HG03066 (cell line): ENCODE measurements at regions not wholly inside any gene's neighbourhood (a gene's known extent, or its start where the extent isn't known, plus 50 kb on each side); places are given as distances from the start of the nearest gene placed in this dataset.

ENCODE experiments used
- ATAC-seq: cut with Tn5 transposase; IDR thresholded peaks from one replicate; pipeline ENCODE4 v1.9.1; 2021; ENCODE audit warnings: low read depth; ENCODE audit not compliant: unreplicated experiment

DNA sequence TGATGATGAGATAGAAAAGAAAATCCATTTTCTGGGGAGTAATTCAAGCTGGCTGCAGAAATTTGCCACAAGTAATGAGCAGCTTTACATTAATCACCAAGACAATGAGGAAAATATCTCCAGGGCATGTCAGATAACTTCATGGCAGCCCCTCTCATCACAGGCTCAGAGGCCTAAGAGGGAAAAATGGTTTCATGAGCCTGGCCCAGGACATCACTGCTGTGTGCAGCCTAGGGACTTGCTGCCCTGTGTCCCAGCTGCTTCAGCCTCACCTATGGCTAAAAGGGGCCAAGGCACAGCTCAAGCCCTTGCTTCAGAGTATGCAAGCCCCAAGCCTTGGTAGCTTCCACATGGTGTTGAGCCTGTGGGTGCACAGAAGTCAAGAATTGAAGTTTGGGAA lies 161.7 kb downstream of the OPA1 start:
- no peak for ATAC-seq

DNA sequence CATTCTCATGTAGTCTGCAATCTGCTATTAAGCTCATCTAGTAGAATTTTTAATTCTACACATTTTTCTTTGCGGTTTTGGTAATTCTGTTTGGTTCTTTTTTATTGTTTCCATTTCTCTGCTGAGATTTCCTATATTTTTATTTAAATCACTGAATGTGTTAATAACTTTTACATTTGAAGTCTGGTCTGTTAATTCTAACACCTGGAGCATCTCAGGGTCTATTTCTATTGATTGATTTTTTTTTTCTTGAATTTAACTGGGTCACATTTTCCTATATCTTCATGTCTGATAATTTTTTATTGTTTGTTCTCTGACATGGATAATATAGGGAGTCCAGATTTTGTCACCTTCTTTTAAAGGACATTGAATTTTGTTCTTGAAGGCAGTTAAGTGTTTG lies 163.5 kb downstream of the OPA1 start:
- ATAC-seq: no peak

DNA sequence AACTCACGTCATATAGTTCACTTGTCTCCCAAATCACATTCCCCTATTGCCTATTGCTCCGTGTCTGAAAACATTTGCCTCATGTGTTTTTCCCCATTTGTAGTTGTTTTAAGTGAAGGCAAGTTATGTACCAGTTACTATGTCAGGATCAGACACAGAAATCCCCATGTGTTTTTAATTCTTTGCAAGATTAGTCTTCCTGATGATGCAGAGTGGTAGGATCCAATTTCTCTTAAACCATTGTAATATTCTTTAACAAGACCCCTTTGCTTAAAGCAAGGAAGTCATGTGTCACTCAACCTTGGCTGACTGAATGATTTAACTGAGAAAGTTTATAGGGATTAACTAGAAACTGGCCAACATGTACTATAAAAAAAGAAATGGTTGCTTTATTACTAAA lies 164.4 kb downstream of the OPA1 start:
- ATAC-seq: no peak

DNA sequence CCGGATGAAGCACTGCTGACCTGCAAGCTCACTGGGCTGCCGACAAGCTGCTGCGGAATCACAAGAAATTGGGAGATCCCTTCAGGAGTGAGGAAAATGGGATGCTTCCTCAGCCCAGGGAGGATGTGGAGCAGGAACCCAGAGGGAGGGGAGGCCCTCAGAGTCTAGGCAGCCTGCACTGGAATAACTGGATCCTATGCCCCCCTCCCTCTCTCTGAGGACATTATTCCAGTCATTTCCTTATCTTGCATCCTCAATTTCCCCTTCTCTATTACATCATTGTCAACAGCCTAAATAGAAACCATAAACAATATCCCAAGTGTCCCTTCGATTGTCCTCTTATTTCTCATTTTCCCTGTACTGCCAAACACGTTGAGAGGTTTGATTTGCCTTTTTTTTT lies 169.0 kb downstream of the OPA1 start:
- no peak for ATAC-seq

DNA sequence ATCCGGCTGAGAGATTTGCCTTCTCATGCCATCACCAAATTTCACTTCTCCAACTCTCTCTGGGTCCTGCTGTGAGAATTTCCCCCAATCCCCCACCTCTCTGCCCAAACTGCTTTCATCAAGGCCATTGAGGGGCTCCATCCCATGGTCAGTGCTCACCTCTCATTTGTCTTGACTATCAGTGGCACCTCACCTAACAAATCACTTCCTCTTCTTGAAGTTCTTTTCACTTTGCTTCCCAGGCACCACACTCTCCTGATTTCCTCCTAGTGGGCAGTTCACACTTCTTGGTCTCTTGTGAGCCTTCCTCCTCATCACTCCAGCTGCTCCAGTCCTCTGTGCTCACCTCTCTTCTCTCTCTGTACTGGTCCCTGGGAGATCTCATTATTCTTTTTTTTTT lies 169.6 kb downstream of the OPA1 start:
- no peak for ATAC-seq

DNA sequence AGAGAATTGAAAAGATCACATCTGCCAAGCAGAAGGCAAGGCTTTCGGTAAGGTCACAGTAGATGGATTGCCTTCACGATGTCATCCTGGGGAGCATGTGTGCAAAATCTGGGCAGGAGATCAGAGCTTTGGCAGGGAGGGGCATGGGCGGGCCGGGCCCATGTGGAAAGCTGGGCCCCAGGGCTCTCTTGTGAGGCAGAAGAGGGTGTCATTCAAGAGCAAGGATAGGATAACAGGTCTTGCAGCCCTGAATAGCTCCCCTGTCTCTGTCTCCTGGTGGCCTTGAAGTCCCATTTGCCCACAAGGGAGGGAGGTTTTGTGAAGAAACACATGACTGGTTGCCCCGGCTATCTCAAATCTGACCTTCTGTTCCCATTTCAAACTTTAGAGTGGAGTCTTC lies 172.0 kb downstream of the OPA1 start:
- ATAC-seq: no peak

DNA sequence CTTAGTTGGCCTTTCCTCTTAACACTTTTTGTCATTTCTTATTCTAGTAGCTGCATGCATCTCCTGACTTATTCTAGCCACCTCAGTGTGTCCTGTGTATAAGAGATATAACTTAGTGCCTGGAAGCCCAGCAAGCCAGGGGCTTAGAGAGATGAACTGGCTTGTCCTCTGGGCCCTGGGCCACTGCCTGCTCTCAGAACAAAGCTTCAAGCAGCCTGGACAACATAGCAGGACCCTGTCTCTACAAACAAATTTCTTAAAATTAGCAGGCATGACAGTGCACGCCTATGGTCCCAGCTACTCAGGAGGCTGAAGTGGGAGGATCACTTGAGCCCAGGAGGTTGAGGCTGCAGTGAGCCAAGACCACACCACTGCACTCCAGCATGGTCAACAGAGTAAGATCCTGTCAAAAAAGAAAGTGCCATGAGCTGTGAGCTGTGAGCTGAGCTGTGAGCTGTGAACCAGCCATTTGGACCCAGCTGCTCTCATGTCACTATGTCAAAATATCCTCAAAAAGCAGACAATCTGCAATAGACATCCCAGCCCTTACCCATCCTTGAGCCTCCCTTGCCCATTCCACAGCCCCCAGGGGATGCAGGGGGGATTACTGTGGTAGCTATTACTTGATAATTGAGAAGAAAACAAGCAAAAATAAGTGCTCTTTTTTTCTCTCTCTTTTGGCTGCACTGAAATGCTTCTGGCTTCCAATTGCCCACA lies 174.5 kb downstream of the OPA1 start:
- ATAC-seq: no peak

DNA sequence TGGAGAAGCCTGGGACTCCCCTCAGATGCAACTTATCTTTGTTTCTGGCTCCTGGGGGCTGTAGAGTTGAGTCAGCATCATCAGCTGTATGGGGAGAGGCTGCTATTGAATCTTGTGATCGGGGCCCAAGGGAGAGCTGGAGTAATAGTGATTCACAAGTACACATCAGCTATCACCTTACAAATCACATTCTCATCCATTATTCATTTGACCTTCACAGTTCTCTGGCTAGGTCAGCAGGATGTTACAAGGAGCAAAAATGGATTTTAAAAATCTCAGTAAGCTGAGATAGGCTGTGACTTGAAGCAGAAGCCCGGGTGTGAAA lies 175.0 kb downstream of the OPA1 start:
- no peak for ATAC-seq

DNA sequence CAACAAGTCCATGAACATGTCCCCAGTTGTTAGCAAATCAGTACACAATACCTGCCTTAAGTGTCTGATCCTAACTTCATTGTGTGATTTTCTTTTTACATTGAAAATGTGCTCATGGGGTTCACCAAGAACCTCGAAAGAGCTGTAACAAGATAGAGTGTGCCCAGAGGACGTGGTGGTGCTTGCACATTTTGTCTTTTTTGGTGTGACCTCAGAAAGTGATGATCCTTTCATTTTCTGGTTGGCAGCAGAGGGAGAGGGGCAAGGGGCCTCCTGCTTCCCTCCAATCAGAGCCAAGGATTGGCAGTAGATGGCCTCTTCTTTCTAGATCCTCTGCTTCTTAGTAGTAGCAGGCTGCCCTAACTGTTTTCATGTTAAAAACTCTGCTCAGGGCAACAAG lies 176.4 kb downstream of the OPA1 start:
- no peak for ATAC-seq

DNA sequence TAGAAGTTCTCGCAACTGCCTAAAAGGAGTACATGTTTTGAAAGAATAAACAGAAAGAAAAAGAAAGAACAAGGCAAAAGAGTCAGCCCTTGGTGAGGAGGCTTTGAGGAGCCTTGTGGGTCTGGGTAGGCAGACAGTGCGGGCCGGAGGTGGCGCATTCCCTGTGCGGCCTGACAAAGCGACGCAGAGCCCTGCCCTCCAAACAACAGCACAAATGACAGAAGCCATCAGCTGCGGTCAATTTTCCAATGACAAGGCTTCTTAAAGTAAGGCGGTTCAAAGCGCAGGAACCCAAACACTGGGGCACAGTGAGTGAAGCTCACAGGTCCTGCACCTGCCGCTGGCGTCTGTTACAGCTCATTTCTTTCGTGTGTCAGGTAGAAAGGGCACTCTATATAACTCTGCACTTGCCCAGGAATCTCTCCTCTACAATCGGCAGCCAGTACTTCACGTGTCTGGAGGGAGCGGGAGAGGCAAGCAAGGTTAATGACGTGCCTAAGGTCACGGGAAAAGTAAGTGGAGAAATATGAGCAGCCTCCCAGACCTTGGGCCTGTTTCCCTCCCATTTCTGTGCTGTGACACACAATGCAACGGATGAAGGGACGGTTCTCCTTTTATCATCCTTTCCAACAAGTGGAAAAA lies 178.1 kb downstream of the OPA1 start:
- no peak for ATAC-seq

DNA sequence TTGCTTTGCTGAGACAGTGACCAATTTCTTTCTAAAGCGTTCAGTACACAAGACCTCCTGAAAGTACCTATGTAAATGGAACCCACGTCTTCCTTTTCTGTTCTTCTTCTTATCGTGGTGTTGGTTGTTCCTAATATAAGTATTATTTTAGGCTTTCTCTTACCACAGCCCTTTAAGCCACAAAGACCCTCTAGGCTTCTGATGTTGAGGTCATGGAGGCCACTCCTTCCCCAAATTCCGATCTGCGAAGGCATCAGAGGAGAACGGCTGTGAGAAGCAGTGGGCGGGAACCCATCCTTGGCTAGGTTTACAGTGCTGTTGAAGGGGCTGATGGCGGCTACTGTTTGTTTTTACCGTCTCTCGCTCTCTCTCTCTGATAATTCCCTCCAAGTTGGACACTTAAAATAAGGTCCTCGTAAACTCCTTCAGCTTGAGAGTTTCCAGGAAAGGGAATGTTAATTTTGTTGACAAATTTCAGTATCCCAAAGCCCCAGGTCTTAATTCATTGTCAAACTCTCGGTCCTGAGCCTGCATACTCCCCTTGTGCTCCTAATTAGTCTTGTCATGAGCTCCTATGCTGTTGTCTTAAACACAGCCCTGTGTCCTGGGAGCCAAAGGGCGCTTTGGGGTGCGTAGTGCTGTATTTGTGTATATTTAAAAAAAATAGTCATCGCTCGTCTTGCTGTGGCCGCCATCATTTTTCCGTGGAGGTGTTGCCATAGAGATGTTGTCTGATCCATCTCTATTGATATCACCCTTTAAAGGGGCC lies 178.8 kb downstream of the OPA1 start:
- ATAC-seq: no peak

DNA sequence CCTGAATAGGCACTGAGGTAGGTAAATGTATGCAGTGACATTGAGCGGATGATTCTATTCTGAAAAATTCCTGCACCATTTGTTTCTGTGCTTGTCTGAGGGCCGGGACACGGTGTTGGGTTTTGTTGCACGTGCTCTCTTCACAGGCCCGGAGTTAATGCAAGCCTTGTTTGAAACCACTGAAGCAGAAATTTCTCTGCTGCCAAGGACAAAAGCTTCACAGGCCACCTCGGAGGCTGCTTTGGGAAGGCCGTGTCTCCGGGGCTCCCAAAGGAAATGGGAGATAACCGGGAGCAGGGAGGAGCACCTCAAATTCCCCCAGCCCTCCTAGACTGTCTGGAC lies 179.4 kb downstream of the OPA1 start:
- ATAC-seq: no peak

DNA sequence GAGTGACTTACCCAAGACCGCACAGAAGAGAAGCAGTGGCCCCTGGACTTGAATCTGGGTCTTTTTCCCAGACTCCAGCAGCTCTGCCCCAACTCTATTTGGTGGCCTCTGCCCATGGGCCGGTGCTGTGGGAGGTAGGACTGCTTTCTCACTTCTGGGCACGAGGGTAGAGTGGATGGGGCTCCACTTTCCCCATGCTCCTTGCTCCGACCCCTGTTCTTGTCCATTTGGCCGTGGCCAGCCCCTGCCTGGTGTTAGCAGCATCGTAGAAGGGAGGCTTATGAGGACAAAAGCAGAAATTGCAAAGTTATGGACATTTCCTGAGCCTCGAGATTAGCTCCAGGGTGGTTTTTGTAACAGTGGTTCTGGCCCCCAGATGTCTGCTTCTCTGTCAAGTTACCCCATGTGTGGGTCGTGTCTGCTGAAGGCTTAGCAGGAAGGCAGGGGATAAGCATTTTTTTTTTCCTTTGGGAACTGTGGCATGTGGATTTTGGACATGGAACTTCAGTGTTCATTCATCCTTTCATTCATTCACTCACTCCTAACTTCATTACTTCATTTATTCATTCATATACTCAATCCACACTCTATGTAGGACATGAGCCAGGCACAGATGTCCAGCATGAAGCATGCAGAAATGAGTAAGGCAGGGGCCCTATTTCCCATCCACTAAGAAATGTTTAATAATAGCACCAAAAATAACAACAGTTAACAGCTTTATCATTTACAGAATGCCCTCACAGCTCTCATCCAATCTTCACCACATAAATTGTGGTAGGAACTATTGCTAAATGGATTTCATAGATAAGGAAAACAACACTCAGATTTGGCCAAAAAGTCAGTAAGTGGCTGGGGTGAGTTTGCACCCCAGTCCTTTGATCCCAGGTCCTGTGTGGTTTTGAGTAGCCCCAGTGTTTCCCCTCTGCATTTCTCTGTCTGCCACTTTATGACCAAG lies 180.5 kb downstream of the OPA1 start:
- no peak for ATAC-seq

DNA sequence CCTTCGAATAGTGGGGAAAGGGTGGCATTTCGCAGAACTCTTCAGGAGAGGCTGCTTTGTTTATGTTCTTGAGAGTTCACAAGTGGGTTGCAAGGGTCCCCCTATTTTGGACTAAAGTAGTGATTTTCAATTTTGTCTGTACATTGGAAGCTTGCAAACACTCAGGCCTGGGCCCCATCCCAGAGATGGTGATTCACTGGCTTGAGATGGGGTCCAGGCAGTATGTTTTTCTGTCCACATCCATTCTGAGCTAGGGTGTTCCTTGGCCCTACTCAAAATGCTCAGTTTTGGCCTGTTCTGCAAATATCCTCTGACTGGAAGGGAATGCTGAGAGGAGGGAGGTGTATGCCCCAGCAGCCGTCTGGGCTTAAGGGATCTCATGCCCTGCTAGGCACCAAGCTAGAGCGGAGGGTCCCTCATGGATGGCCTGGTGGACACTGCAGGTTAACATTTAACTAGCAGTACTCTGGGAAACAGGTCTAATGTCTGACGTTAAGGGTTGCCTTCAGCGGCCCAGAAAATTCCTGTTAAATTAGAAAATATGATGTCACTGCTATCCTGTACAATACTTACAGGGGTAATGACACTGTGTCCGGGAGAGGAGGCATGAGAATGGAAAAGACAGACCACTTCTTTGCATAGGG lies 181.4 kb downstream of the OPA1 start:
- ATAC-seq: no peak

DNA sequence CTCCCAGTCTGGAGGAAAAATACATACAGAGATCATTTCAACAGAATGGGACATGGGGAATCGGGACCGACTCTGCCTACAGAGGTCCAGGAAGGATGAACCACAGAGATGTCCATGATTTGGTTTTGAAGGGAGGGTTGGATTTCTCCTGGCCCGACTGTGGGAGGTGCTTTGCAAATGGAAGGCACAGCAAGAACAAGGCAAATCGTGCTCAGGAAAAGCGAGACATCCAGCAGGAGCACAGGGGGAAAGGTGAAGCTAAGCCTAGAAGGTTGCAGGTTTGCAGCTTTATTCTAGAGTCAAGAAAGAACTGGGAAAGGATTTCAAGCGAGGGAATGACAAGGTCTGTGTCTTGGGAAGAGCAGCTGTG lies 181.9 kb downstream of the OPA1 start:
- ATAC-seq: no peak

DNA sequence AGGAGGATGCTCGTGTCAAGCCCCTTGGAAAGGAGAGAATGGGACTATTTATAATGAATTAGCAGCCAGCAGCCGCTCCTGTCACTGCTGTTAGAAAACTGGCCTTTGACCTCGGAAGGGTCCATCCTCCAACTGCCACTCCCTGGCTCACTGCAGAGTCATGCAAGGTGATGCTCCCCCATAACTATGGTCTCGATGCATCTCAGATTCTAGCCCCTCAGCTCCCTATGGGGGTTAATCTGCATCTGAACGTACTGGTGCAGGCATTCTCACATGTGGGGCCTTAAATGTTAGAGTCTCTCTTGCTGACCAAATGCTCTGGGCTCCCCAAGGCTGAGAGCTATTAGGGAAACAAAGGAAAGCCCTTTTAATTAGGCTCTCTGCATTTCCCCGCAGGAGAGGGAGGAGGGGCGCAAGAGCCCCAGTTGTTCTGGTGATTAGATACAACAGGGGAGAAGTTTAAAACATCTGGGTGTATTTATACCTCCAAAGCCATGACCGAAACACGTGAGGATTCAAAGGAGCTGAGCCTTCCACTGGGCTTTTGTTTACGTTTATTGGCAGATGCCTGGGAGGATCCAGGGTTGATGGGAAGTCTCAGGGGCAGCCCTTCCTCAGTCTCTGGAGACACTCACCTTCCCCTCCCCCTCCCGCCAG lies 182.5 kb downstream of the OPA1 start:
- no peak for ATAC-seq

DNA sequence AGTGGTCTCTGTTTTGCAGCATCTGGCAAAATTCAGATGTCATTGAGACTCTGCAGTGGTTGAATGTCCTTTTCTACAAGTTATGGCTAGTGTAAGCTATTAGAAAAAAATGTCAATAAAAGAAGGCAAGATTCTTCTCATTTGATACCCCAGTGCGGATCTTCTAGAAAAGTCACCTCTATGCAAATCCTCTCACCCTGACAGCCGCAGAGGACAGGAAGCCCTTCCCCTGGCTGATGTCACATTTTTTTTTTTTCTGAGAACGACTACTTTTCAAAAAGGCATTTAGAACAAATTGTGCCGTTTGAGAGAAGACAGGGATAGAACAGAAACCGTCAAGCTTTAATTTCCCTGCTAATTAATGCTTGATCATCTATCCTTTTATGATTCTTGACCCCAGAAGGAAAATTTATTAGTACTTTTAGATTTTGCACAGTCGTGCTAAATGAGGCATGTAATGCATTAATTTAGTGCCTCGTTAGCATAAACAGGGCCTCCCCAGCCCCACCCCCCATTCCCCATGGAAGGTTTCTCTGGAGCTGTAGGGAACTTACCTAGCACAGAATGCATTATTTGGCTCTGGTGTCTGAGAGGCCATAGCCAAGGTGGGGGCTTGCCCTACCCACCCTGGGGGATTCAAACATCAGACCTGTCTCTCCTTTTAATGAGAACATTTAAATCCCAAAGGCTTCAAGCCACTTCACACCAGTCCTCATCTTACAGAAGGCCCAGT lies 183.8 kb downstream of the OPA1 start:
- ATAC-seq: no peak

DNA sequence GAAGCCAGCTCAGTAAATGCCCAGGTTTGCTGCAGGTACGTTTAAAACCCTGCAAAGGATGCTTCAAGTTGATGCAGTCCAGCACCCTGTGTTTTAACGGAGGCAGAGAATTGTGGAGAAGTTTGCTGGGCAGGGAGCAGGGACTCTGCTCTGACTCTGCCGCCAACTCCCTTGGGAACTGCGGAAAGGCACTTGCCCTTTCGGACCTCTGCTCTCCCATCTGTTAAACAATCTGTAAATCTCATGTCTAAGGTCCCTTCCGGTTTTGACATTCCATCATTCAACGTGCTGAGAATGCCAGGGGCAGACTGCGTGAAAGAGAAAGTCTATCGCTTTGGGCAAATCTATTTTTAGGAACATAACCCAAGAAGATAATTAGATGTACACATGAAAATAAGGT lies 184.5 kb downstream of the OPA1 start:
- no peak for ATAC-seq

DNA sequence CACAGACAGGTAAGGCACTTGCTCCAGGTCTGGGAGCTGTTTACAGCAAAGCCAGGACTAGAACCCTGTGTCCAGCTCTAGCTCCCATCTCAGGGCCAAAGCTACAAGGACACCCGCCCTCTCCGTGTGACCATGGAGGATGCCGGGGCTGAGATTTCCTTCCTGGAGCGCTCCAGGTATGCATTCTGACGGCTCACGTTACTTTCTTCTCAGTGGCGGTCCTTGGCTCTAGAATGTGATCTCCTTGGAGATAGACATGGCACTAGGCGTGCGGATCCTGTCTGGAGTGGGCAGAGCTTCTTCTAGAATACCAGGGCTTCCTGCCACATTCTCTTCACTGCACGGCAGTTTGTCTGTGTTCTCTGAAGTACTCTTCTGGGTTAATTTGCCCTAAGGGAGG lies 185.7 kb downstream of the OPA1 start:
- no peak for ATAC-seq
